H9 (cell line): ENCODE measurements at regions not wholly inside any gene's neighbourhood (a gene's known extent, or its start where the extent isn't known, plus 50 kb on each side); places are given as distances from the start of the nearest gene placed in this dataset.

Experiments used
- DNase-seq: peaks from one replicate; pipeline ENCODE4 v3.0.0-alpha.2; 2017
- H2AFZ ChIP-seq: one replicate; pipeline ENCODE4 v1.6.1; 2013; ENCODE audit warnings: mild to moderate bottlenecking, low read length, control low read depth, moderate library complexity
- H2AK5ac ChIP-seq: 2 replicates; pipeline ENCODE4 v1.6.1; 2013; ENCODE audit warnings: low read length, control low read depth, mixed read lengths; ENCODE audit not compliant: insufficient read length
- H2BK120ac ChIP-seq: one replicate; pipeline ENCODE4 v1.6.1; 2013; ENCODE audit warnings: low read depth, mild to moderate bottlenecking, low read length, control low read depth, inconsistent platforms; ENCODE audit not compliant: poor library complexity, severe bottlenecking
- H2BK12ac ChIP-seq: 2 replicates; pipeline ENCODE4 v1.6.1; 2013; ENCODE audit warnings: low read length, control low read depth, mixed read lengths, low read depth; ENCODE audit not compliant: insufficient read length
- H2BK15ac ChIP-seq: 2 replicates; pipeline ENCODE4 v1.6.1; 2013; ENCODE audit warnings: low read depth, low read length, control low read depth
- H2BK20ac ChIP-seq: one replicate; pipeline ENCODE4 v1.6.1; 2013; ENCODE audit warnings: low read depth, mild to moderate bottlenecking, low read length, control low read depth, inconsistent platforms; ENCODE audit not compliant: poor library complexity, severe bottlenecking
- H2BK5ac ChIP-seq: 2 replicates; pipeline ENCODE4 v1.6.1; 2013; ENCODE audit warnings: low read length, control low read depth, mixed read lengths; ENCODE audit not compliant: insufficient read length
- H3K14ac ChIP-seq: 2 replicates; pipeline ENCODE4 v1.6.1; 2013; ENCODE audit warnings: low read length, control low read depth; ENCODE audit not compliant: insufficient read depth
- H3K18ac ChIP-seq: 2 replicates; pipeline ENCODE4 v1.6.1; 2013; ENCODE audit warnings: low read depth, mild to moderate bottlenecking, mixed read lengths, low read length, control low read depth; ENCODE audit not compliant: insufficient read length
- H3K23ac ChIP-seq: 2 replicates; pipeline ENCODE4 v1.6.1; 2013; ENCODE audit warnings: low read length, control low read depth, mixed read lengths, low read depth; ENCODE audit not compliant: insufficient read length
- H3K23me2 ChIP-seq: 2 replicates; pipeline ENCODE4 v1.6.1; 2013; ENCODE audit warnings: low read depth, mild to moderate bottlenecking, mixed read lengths, low read length, control low read depth; ENCODE audit not compliant: insufficient read length, poor library complexity, severe bottlenecking
- H3K27ac ChIP-seq: 2 replicates; pipeline ENCODE4 v1.5.1; 2013; ENCODE audit warnings: low read length, control low read depth, mixed read lengths, low read depth; ENCODE audit not compliant: insufficient read length
- H3K27me3 ChIP-seq: 2 replicates; pipeline ENCODE4 v1.6.1; 2013; ENCODE audit warnings: low read length, control low read depth, inconsistent platforms; ENCODE audit not compliant: insufficient read depth
- H3K4ac ChIP-seq: 2 replicates; pipeline ENCODE4 v1.6.1; 2013; ENCODE audit warnings: low read depth, mild to moderate bottlenecking, control low read depth, inconsistent platforms, low read length, moderate library complexity
- H3K4me1 ChIP-seq: 2 replicates; pipeline ENCODE4 v1.6.1; 2013; ENCODE audit warnings: low read length, control low read depth, inconsistent platforms; ENCODE audit not compliant: insufficient read depth
- H3K4me2 ChIP-seq: 2 replicates; pipeline ENCODE4 v1.6.1; 2013; ENCODE audit warnings: low read length, control low read depth, mixed read lengths; ENCODE audit not compliant: insufficient read length, insufficient read depth
- H3K56ac ChIP-seq: 2 replicates; pipeline ENCODE4 v1.6.1; 2013; ENCODE audit warnings: low read depth, mild to moderate bottlenecking, mixed read lengths, low read length, control low read depth; ENCODE audit not compliant: insufficient read length
- H3K79me1 ChIP-seq: 2 replicates; pipeline ENCODE4 v1.6.1; 2013; ENCODE audit warnings: low read depth, mild to moderate bottlenecking, moderate library complexity, low read length, control low read depth, inconsistent platforms; ENCODE audit not compliant: insufficient read depth, poor library complexity, severe bottlenecking
- H3K79me2 ChIP-seq: 2 replicates; pipeline ENCODE4 v1.6.1; 2013; ENCODE audit warnings: low read length, control low read depth, inconsistent platforms; ENCODE audit not compliant: insufficient read depth
- H3K9ac ChIP-seq: 2 replicates; pipeline ENCODE4 v1.6.1; 2013; ENCODE audit warnings: low read length, control low read depth, mixed read lengths; ENCODE audit not compliant: insufficient read length; ENCODE audit errors: extremely low read depth
- H3K9me3 ChIP-seq: one replicate; pipeline ENCODE4 v1.6.1; 2013; ENCODE audit warnings: low read depth, low read length, inconsistent platforms; ENCODE audit not compliant: control insufficient read depth
- H3T11ph ChIP-seq: one replicate; pipeline ENCODE4 v1.6.1; 2013; ENCODE audit warnings: mild to moderate bottlenecking, low read length, control low read depth, inconsistent platforms
- H4K20me1 ChIP-seq: one replicate; pipeline ENCODE4 v1.6.1; 2013; ENCODE audit not compliant: control insufficient read depth, insufficient read length, insufficient read depth
- H4K5ac ChIP-seq: 2 replicates; pipeline ENCODE4 v1.6.1; 2013; ENCODE audit warnings: low read depth, mild to moderate bottlenecking, mixed read lengths, low read length, control low read depth; ENCODE audit not compliant: insufficient read length
- H4K8ac ChIP-seq: replicated peaks from 2 replicates; pipeline ENCODE4 v1.6.1; 2013; ENCODE audit warnings: low read length, control low read depth, mixed read lengths, low read depth; ENCODE audit not compliant: insufficient read length
- H4K91ac ChIP-seq: 2 replicates; pipeline ENCODE4 v1.6.1; 2013; ENCODE audit warnings: low read depth, mild to moderate bottlenecking, moderate library complexity, mixed read lengths, low read length, control low read depth; ENCODE audit not compliant: insufficient read length
- H3K27ac Mint-ChIP-seq, 3 experiments: 2 replicates in 2 of 3; 3 replicates in 1 of 3; pipeline ENCODE4 v1.8.0; 2020 to 2021; ENCODE audit warnings: mixed read lengths in 3 of 3, mild to moderate bottlenecking in 1 of 3, moderate library complexity in 1 of 3
- H3K27me3 Mint-ChIP-seq: 2 replicates; pipeline ENCODE4 v1.8.0; 2021; ENCODE audit warnings: low read depth, mild to moderate bottlenecking, moderate library complexity, mixed read lengths
- H3K36me3 Mint-ChIP-seq, 3 experiments: 2 replicates in 2 of 3; 3 replicates in 1 of 3; pipeline ENCODE4 v1.8.0; 2020 to 2021; ENCODE audit warnings: low read depth in 3 of 3, mixed read lengths in 3 of 3; ENCODE audit not compliant: insufficient read depth in 1 of 3
- H3K4me1 Mint-ChIP-seq, 2 experiments: 2 replicates each; pipeline ENCODE4 v1.8.0; 2020; ENCODE audit warnings: mixed read lengths in 2 of 2
- H3K4me3 Mint-ChIP-seq, 2 experiments: 2 replicates in 1 of 2; 3 replicates in 1 of 2; pipeline ENCODE4 v1.8.0; 2020 to 2021; ENCODE audit warnings: mild to moderate bottlenecking in 2 of 2, mixed read lengths in 2 of 2, moderate library complexity in 1 of 2
- H3K9me3 Mint-ChIP-seq, 2 experiments: 2 replicates in 1 of 2; 3 replicates in 1 of 2; pipeline ENCODE4 v1.8.0; 2020; ENCODE audit warnings: mild to moderate bottlenecking in 2 of 2, mixed read lengths in 2 of 2, moderate library complexity in 1 of 2
- WGBS: extraction: QIAGEN DNeasy Blood & Tissue Kit; methylation state at CpG from one replicate; pipeline ENCODE4 v1.1.7; 2013; ENCODE audit warnings: missing lambda C conversion rate, low lambda C conversion rate, mixed read lengths; ENCODE audit not compliant: insufficient read length; ENCODE audit errors: extremely low coverage; 5-methylcytosine and 5-hydroxymethylcytosine counted together
- TF ChIP-seq, protein P1 (sequence below): fragments of 200-600 bp; sonication (generic); conservative IDR thresholded peaks from 3 replicates; pipeline ENCODE4 v1.8.0; 2021; ENCODE audit warnings: antibody characterized with exemption, mild to moderate bottlenecking

DNA sequence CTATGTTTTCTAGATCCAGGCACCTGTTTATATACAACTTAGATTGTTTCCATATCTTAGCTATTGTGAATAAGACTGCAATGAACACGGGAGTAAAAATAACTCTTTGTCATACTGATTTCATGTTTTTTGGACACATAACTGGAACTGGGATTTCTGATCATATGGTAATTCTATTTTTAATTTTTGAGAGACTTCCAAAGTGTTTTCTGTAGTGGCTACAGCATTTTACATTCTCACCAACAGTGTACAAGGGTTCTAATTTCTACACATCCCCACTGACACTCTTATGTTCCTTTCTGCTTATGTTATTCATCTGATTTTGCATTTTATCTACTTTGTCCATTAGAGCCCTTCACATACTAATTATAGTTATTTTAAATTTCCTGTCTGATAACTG, 1152.9 kb downstream of the SLITRK1 start:
- Histone ChIP-seq H4K5ac (no peak overlapping the region), H4K20me1 (no peaks in the 10 kb centered on the region), H4K8ac (no peak overlapping the region), H3K9ac (no peak overlapping the region), H3K4me1 (no peaks in the 10 kb centered on the region), H3K27ac (no peak overlapping the region), H3K56ac (no peak overlapping the region), H2AK5ac (no peak overlapping the region), H3K4me2 (no peak overlapping the region), H3K79me2 (no peaks in the 10 kb centered on the region), H3K14ac (no peak overlapping the region), H3K18ac (no peak overlapping the region), H3K23ac (no peak overlapping the region), H3K9me3 (no peaks in the 10 kb centered on the region), H2BK12ac (no peak overlapping the region), H3K27me3 (no peaks in the 10 kb centered on the region), H2BK20ac (no peak overlapping the region), H2AFZ (no peak overlapping the region), H3K4ac (no peak overlapping the region), H3K79me1 (no peaks in the 10 kb centered on the region), H2BK5ac (no peak overlapping the region), H3K23me2 (no peaks in the 10 kb centered on the region), H4K91ac (no peak overlapping the region), H3T11ph (no peak overlapping the region), H2BK15ac (no peak overlapping the region), H2BK120ac (no peak overlapping the region)
- no peaks in the 10 kb centered on the region for H3K4me1 Mint-ChIP-seq
- H3K4me3 Mint-ChIP-seq, result no peak overlapping the region
- no peak overlapping the region for H3K27ac Mint-ChIP-seq
- H3K27me3 Mint-ChIP-seq, result no peaks in the 10 kb centered on the region
- no peaks in the 10 kb centered on the region for H3K9me3 Mint-ChIP-seq
- WGBS, result no CpG with 5 or more reads among the region's 1 CpG
- H3K36me3 Mint-ChIP-seq, result no peaks in the 10 kb centered on the region
- TF ChIP-seq, protein P1, sequence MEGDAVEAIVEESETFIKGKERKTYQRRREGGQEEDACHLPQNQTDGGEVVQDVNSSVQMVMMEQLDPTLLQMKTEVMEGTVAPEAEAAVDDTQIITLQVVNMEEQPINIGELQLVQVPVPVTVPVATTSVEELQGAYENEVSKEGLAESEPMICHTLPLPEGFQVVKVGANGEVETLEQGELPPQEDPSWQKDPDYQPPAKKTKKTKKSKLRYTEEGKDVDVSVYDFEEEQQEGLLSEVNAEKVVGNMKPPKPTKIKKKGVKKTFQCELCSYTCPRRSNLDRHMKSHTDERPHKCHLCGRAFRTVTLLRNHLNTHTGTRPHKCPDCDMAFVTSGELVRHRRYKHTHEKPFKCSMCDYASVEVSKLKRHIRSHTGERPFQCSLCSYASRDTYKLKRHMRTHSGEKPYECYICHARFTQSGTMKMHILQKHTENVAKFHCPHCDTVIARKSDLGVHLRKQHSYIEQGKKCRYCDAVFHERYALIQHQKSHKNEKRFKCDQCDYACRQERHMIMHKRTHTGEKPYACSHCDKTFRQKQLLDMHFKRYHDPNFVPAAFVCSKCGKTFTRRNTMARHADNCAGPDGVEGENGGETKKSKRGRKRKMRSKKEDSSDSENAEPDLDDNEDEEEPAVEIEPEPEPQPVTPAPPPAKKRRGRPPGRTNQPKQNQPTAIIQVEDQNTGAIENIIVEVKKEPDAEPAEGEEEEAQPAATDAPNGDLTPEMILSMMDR, result no peak
- DNase-seq, result no peak
